ENCODE measurements at regions not wholly inside any gene's neighbourhood (a gene's known extent, or its start where the extent isn't known, plus 50 kb on each side); places are given as distances from the start of the nearest gene placed in this dataset.

- TF ChIP-seq ZSCAN4 (tag by site-specific recombination; IDR thresholded peaks at IDR 0.05) = no peak
- TF ChIP-seq PRDM4 (tag by site-specific recombination; IDR thresholded peaks at IDR 0.05) = no peak
These were observed 130.9 kb downstream of the C9orf50 start (continued) for GRCh38 chr9:129489838-129490582.

- H3K9me3 ChIP-seq (ENCODE audit: control insufficient read depth, insufficient read depth, low read depth, low read length) = no peaks in the 10 kb centered on the region
- H3K4me1 ChIP-seq (ENCODE audit: control insufficient read depth, insufficient read depth, low read length) = no peaks in the 10 kb centered on the region; the same call in 1 of the 2 replicates
- ChIA-PET CTCF (interaction anchor here (1.1 kb wide), 1 partner anchor 321 kb away, joined by 3 read pairs; no protein-coding TSS in a partner anchor), POLR2A (no interaction called here)
- H3K27ac ChIP-seq (ENCODE audit: extremely low read depth, low read depth, low read length) = peak overlapping the region; percentile 69
- H3K36me3 ChIP-seq (ENCODE audit: control insufficient read depth in 2 of 2, insufficient read depth in 1 of 2, low read length in 2 of 2) = no peaks in the 10 kb centered on the region
- peak overlapping the region; percentile 19 for H3K4me3 ChIP-seq (ENCODE audit: low read depth, low read length)
- TF ChIP-seq ZBTB8A (tag by site-specific recombination; IDR thresholded peaks at IDR 0.05) (peak; percentile 70), ZNF629 (tag by site-specific recombination; IDR thresholded peaks at IDR 0.05) (peak; percentile 40), ZNF747 (tag by site-specific recombination; IDR thresholded peaks at IDR 0.05) (no peak), REPIN1 (tag by site-specific recombination; IDR thresholded peaks at IDR 0.05; ENCODE audit: low read depth) (0 out of 2 replicates have a peak, but pooled peaks have one; percentile 12), ZNF701 (tag by site-specific recombination; IDR thresholded peaks at IDR 0.05) (no peak; the same call in 1 of the 2 replicates), PRDM1 (tag by site-specific recombination; IDR thresholded peaks at IDR 0.05) (no peak), ZNF223 (tag by site-specific recombination; IDR thresholded peaks at IDR 0.05) (0 out of 2 replicates have a peak, but pooled peaks have one; percentile 63), REST (tag by site-specific recombination; IDR thresholded peaks at IDR 0.05) (0 out of 2 replicates have a peak, but pooled peaks have one; percentile 19), ZBTB48 (tag by site-specific recombination; IDR thresholded peaks at IDR 0.05) (peak; percentile 32; the same call in 1 of the 2 replicates), ZNF449 (tag by site-specific recombination; IDR thresholded peaks at IDR 0.05) (no peak), KLF17 (tag by site-specific recombination; IDR thresholded peaks at IDR 0.05) (peak; percentile 53; the same call in 1 of the 2 replicates), ZNF544 (tag by site-specific recombination; IDR thresholded peaks at IDR 0.05) (no peak), ZNF350 (tag by site-specific recombination; IDR thresholded peaks at IDR 0.05) (no peak), ZNF600 (tag by site-specific recombination; IDR thresholded peaks at IDR 0.05) (peak; percentile 19; the same call in 1 of the 2 replicates), ZNF391 (tag by site-specific recombination; IDR thresholded peaks at IDR 0.05; ENCODE audit: borderline replicate concordance, low read depth) (no peak; the same call in 1 of the 2 replicates), ZNF558 (tag by site-specific recombination; IDR thresholded peaks at IDR 0.05) (0 out of 2 replicates have a peak, but pooled peaks have one; percentile 53)
- TF ChIP-seq, protein P1, sequence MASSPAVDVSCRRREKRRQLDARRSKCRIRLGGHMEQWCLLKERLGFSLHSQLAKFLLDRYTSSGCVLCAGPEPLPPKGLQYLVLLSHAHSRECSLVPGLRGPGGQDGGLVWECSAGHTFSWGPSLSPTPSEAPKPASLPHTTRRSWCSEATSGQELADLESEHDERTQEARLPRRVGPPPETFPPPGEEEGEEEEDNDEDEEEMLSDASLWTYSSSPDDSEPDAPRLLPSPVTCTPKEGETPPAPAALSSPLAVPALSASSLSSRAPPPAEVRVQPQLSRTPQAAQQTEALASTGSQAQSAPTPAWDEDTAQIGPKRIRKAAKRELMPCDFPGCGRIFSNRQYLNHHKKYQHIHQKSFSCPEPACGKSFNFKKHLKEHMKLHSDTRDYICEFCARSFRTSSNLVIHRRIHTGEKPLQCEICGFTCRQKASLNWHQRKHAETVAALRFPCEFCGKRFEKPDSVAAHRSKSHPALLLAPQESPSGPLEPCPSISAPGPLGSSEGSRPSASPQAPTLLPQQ (tag by site-specific recombination; IDR thresholded peaks at IDR 0.05) = 0 out of 2 replicates have a peak, but pooled peaks have one; percentile 8
- TF ChIP-seq, protein P2, sequence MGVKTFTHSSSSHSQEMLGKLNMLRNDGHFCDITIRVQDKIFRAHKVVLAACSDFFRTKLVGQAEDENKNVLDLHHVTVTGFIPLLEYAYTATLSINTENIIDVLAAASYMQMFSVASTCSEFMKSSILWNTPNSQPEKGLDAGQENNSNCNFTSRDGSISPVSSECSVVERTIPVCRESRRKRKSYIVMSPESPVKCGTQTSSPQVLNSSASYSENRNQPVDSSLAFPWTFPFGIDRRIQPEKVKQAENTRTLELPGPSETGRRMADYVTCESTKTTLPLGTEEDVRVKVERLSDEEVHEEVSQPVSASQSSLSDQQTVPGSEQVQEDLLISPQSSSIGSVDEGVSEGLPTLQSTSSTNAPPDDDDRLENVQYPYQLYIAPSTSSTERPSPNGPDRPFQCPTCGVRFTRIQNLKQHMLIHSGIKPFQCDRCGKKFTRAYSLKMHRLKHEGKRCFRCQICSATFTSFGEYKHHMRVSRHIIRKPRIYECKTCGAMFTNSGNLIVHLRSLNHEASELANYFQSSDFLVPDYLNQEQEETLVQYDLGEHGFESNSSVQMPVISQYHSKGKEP (tag by site-specific recombination; IDR thresholded peaks at IDR 0.05) = 0 out of 2 replicates have a peak, but pooled peaks have one; percentile 5
These were observed 133.0 kb downstream of the C9orf50 start for GRCh38 chr9:129487658-129488483.
